Loucy (cell line): ENCODE measurements at regions not wholly inside any gene's neighbourhood (a gene's known extent, or its start where the extent isn't known, plus 50 kb on each side); places are given as distances from the start of the nearest gene placed in this dataset.

Experiments used
- H2AFZ ChIP-seq: fragments of 200-600 bp; sonication (generic); 2 replicates; pipeline ENCODE4 v1.6.0; 2016; ENCODE audit warnings: antibody characterized with exemption, mild to moderate bottlenecking, low read length, moderate library complexity
- H3F3A ChIP-seq: fragments of 200-600 bp; 2 replicates; pipeline ENCODE4 v1.6.0; 2016; ENCODE audit warnings: antibody characterized with exemption, low read depth, mild to moderate bottlenecking
- H3K27me3 ChIP-seq: fragments of 200-600 bp; sonication (generic); 2 replicates; pipeline ENCODE4 v1.6.1; 2014; ENCODE audit warnings: low read length, mild to moderate bottlenecking; ENCODE audit not compliant: insufficient read depth, poor library complexity, severe bottlenecking
- H3K36me3 ChIP-seq: fragments of 200-600 bp; sonication (generic); 2 replicates; pipeline ENCODE4 v1.6.1; 2016; ENCODE audit warnings: low read length; ENCODE audit not compliant: insufficient read depth
- H3K4me1 ChIP-seq: fragments of 200-600 bp; sonication (generic); 2 replicates; pipeline ENCODE4 v1.5.1; 2014; ENCODE audit warnings: low read length, mild to moderate bottlenecking; ENCODE audit not compliant: insufficient read depth, poor library complexity, severe bottlenecking
- H3K4me2 ChIP-seq: fragments of 200-600 bp; sonication (generic); 2 replicates; pipeline ENCODE4 v1.6.0; 2014; ENCODE audit warnings: antibody characterized with exemption, low read length, low read depth, mild to moderate bottlenecking; ENCODE audit not compliant: poor library complexity, severe bottlenecking
- H3K4me3 ChIP-seq: fragments of 200-600 bp; sonication (generic); 2 replicates; pipeline ENCODE4 v1.5.1; 2014; ENCODE audit warnings: low read length, mild to moderate bottlenecking, mixed read lengths; ENCODE audit not compliant: poor library complexity, severe bottlenecking
- H3K79me2 ChIP-seq: fragments of 200-600 bp; sonication (generic); 2 replicates; pipeline ENCODE4 v1.6.1; 2014; ENCODE audit warnings: low read length; ENCODE audit not compliant: insufficient read depth
- H3K9ac ChIP-seq: fragments of 200-600 bp; sonication (generic); 2 replicates; pipeline ENCODE4 v1.6.0; 2014; ENCODE audit warnings: mild to moderate bottlenecking, low read depth, low read length, moderate library complexity; ENCODE audit not compliant: poor library complexity, severe bottlenecking
- H3K9me2 ChIP-seq: fragments of 200-600 bp; sonication (generic); replicated peaks from 2 replicates; pipeline ENCODE4 v1.6.1; 2016; ENCODE audit warnings: low read depth, low read length, mixed read lengths
- H3K9me3 ChIP-seq: fragments of 200-600 bp; sonication (generic); 2 replicates; pipeline ENCODE4 v1.6.1; 2014; ENCODE audit warnings: mild to moderate bottlenecking, antibody characterized with exemption, low read length, low read depth; ENCODE audit not compliant: insufficient read depth
- H4K20me1 ChIP-seq: fragments of 200-600 bp; sonication (generic); 2 replicates; pipeline ENCODE4 v1.6.0; 2014; ENCODE audit warnings: antibody characterized with exemption, low read length, mild to moderate bottlenecking; ENCODE audit not compliant: insufficient read depth, poor library complexity, severe bottlenecking
- CTCF ChIP-seq: fragments of 200-600 bp; sonication (generic); conservative IDR thresholded peaks from 2 replicates; pipeline ENCODE4 v1.5.1; 2014; ENCODE audit warnings: mild to moderate bottlenecking, antibody characterized with exemption, low read length
- EZH2phosphoT487 ChIP-seq: fragments of 200-600 bp; IDR thresholded peaks from 2 replicates; pipeline ENCODE4 v1.6.1; 2018; ENCODE audit warnings: antibody characterized with exemption, mild to moderate bottlenecking, moderate library complexity, borderline replicate concordance

- no peaks in the 10 kb centered on the region for H3K9me3 ChIP-seq
- H4K20me1 ChIP-seq: no peaks in the 10 kb centered on the region
- no peak for TF ChIP-seq EZH2phosphoT487
- TF ChIP-seq CTCF: no peak
- no peak overlapping the region for H3K4me3 ChIP-seq
- H2AFZ ChIP-seq: no peak overlapping the region
- no peaks in the 10 kb centered on the region for H3K79me2 ChIP-seq
- no peaks in the 10 kb centered on the region for H3K27me3 ChIP-seq
- H3K4me2 ChIP-seq: no peak overlapping the region
- H3K9ac ChIP-seq: no peak overlapping the region
- H3K4me1 ChIP-seq: no peaks in the 10 kb centered on the region
- no peaks in the 10 kb centered on the region for H3F3A ChIP-seq
- H3K9me2 ChIP-seq: no peaks in the 10 kb centered on the region
- H3K36me3 ChIP-seq: no peaks in the 10 kb centered on the region
These were observed 417.5 kb upstream of the C2CD4B start for GRCh38 chr15:62582580-62582979.

- no peaks in the 10 kb centered on the region for H3K9me3 ChIP-seq
- no peak overlapping the region for H2AFZ ChIP-seq
- no peaks in the 10 kb centered on the region for H3K27me3 ChIP-seq
- H3K9ac ChIP-seq: no peak overlapping the region
- H3K4me2 ChIP-seq: no peak overlapping the region
- H3K79me2 ChIP-seq: no peaks in the 10 kb centered on the region
- no peak overlapping the region for H3K4me3 ChIP-seq
- no peaks in the 10 kb centered on the region for H3K36me3 ChIP-seq
- no peaks in the 10 kb centered on the region for H4K20me1 ChIP-seq
- TF ChIP-seq CTCF: no peak
- no peak for TF ChIP-seq EZH2phosphoT487
- no peaks in the 10 kb centered on the region for H3F3A ChIP-seq
- no peaks in the 10 kb centered on the region for H3K4me1 ChIP-seq
- H3K9me2 ChIP-seq: no peaks in the 10 kb centered on the region
These were observed 419.5 kb upstream of the C2CD4B start for GRCh38 chr15:62584301-62585235.

GRCh38 chr15:62588938-62589670, 424.0 kb upstream of the C2CD4B start:
- H3K27me3 ChIP-seq: no peaks in the 10 kb centered on the region
- TF ChIP-seq CTCF: no peak
- TF ChIP-seq EZH2phosphoT487: no peak
- no peak overlapping the region for H3K4me2 ChIP-seq

More at GRCh38 chr15:62588938-62589670, 424.0 kb upstream of the C2CD4B start:
- H2AFZ ChIP-seq: no peak overlapping the region
- no peaks in the 10 kb centered on the region for H3K4me1 ChIP-seq
- no peaks in the 10 kb centered on the region for H3K36me3 ChIP-seq
- H3F3A ChIP-seq: no peaks in the 10 kb centered on the region
- no peak overlapping the region for H3K9ac ChIP-seq
- no peak overlapping the region for H3K4me3 ChIP-seq
- H4K20me1 ChIP-seq: no peaks in the 10 kb centered on the region
- H3K79me2 ChIP-seq: no peaks in the 10 kb centered on the region
- no peaks in the 10 kb centered on the region for H3K9me2 ChIP-seq
- H3K9me3 ChIP-seq: no peaks in the 10 kb centered on the region
